Activated gamma-delta T cell treated with Interleukin-2 at 50 U/mL for 16 hours (primary cell): ENCODE measurements at regions not wholly inside any gene's neighbourhood (a gene's known extent, or its start where the extent isn't known, plus 50 kb on each side); places are given as distances from the start of the nearest gene placed in this dataset.
"Not testable (repeated sequence)": the region's sequence is repeated elsewhere in the genome, so short reads cannot be mapped to it uniquely, and the experiment has no call there.

Source experiments
- DNase-seq: peaks from one replicate; pipeline ENCODE4 v3.0.0-alpha.2; 2020

- no peak for DNase-seq
These were observed 830.8 kb downstream of the LUZP2 start for GRCh38 chr11:25327656-25328055.

GRCh38 chr11:25339281-25339680 is 842.4 kb downstream of the LUZP2 start:
- DNase-seq, result no peak

DNA sequence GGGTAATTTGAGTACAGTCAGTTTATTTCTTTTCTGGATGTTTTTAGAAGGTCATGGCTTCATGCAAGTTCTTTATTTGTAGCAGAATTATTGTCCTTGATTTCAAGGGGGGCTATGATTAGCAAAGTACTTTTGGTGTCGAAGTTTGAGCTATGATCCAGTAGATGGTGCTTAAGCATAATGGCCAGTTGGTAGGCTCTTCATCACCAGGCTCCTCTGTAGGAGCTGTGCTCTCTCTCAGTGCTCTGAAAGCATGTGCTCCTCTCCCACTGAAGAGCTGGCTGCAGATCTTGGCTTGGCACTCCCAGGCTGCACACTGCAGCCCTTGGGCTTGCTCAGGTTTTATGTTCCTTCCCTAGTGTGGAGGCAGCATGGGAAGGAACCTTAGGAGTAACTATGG is 852.7 kb downstream of the LUZP2 start:
- DNase-seq, result no peak

GRCh38 chr11:25350899-25351803 is 854.3 kb downstream of the LUZP2 start:
- no peak for DNase-seq

- no peak for DNase-seq
These were observed 860.3 kb downstream of the LUZP2 start for GRCh38 chr11:25357133-25357532.

DNA sequence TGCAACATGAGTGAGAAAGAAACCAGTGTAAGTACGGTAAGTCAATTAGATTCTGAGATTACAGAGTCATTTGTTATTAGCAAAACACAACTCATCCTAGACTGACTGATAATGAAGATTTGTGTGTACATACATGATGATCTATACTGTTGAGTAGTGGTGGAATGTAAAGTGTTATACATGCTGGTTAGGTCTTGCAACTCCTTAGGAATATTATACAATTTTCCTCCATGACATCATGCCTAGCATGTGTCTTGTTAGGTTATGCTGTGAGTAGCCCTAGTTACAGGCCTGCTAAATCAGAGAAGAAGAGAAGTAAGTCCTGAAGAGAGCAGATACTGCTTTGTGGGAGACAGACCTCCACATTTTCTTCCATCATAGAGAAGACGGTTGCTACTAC is 880.6 kb downstream of the LUZP2 start:
- DNase-seq, result no peak

- no peak for DNase-seq
These were observed 900.0 kb downstream of the LUZP2 start for GRCh38 chr11:25396847-25397246.

- DNase-seq, result no peak
These were observed 911.3 kb downstream of the LUZP2 start for GRCh38 chr11:25408146-25408545.

DNA sequence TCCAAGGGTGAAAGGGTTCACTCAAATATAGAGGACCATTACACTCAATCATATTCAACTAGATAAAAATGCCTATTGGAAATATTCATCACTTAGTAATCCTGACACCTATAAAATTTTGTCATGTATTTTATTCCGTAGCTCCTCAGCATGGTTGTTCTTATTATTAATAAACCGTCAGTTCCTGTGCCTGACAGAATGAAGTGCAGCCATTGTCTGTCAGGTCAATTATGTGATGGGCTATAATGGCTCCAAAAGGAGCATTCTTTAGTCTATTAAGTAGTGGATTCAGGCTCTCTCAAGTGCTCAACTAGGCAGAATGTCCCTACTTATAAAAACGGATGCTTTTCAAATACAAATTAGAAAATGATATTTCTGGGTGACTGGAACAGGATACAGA is 916.1 kb upstream of the ANO3 start:
- DNase-seq, result no peak

- DNase-seq, result no peak
These were observed 908.3 kb upstream of the ANO3 start for GRCh38 chr11:25423436-25424199.

- DNase-seq, result no peak
These were observed 899.6 kb upstream of the ANO3 start for GRCh38 chr11:25432376-25432775.

GRCh38 chr11:25435197-25435596 is 896.7 kb upstream of the ANO3 start:
- DNase-seq, result no peak

DNA sequence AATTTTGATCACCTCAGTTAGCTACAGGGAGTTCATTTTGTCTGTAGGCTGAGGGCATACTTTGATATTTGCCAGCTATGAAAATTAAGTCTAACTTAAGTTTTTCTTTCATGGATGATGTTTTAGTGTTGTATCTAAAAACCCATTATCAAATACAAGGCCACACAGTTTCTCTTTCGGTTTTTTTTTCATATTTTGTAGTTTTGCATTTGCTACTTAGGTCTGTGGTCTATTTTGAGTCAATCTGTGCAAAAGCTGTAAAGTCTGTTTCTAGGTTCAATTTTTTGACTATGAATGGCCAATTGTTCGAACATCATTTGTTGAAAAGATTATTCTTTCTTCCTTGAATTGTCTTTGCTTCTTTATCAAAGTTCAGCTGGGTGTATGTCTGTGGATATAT is 895.6 kb upstream of the ANO3 start:
- no peak for DNase-seq

DNA sequence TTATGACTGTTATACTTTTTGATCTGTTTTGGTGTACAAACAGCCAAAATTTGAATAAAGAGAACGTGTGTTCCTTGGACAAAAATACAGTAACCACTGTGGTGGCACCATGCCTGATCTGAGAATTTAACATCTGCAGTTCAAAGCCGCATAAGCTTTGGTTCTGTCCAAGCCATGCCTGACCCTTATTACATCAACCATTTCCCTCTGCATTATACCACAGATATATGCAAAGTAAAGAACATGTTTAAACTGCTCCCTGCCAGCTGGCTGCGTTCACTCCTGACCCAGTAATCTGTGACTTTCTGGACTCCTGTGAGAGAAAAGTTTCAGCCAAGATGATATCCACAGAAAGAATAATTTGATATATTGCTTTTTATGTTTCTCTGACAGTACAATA is 890.5 kb upstream of the ANO3 start:
- DNase-seq, result no peak

- no peak for DNase-seq
These were observed 882.8 kb upstream of the ANO3 start for GRCh38 chr11:25449091-25449490.

DNA sequence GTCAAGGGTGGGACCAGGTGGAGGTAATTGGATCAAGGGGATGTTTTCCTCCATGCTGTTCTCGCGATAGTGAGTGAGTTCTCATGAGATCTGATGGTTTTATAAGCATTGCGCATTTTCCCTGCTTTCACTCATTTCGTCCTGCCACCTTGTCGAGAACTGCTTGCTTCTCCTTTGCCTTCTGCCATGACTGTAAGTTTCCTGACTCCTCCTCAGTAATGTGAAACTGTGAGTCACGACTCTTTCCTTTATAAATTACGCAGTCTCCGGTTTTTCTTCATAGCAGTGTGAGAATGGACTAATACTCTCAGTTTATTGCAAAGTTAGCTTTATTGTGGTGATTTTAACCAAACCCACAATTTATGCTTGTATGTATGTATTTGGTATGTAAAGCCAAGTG is 878.5 kb upstream of the ANO3 start:
- no peak for DNase-seq

DNA sequence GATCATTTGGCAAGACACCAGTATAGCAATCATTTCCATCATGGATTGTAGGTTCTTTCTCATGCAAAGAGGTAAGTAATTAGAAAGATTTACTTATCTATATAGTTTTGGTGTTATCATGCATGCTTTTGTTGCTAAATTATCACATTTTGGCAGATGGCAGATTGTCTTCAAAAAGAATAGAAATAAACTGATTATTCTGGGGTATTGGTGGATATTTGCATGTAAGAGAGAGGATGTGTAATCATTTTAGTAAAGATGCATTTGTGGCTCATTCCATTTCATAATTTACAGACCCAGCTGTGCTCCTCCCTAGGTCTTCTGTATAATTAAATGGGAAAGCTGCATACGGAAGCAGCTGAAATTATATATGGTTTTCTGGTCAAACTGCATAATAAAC is 875.7 kb upstream of the ANO3 start:
- DNase-seq, result no peak

DNA sequence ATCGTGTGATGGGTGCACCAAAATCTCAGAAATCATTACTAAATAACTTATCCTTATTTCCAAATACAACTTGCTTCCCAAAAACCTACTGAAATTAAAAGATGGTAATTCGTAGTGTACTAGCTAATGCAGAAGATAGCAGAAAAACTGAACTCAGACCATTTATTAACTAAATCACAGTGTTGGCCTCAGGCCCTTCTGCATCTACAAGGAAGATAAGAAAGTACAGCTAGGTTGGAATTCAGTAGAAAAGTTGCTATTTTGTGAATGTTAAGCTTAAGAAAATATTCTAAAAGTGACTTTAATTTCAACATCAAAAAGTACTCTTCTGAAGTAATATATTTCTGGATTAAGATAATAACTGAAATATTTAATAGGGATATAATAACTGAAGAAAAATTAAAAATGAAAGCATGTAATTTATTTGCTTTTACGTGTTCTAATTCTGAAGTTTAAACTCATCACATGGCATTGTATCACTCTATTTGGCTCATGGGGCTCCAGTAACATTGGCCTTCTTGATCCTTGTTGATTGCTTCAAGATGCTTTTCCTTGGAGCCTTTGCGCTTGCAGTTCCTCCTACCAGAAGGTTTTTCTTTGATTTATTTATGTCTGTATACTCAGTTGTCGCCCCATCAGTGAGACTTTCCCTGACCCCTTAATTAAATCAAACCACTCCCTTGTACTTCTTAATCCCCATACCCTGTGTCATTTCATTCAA is 847.9 kb upstream of the ANO3 start:
- no peak for DNase-seq

DNA sequence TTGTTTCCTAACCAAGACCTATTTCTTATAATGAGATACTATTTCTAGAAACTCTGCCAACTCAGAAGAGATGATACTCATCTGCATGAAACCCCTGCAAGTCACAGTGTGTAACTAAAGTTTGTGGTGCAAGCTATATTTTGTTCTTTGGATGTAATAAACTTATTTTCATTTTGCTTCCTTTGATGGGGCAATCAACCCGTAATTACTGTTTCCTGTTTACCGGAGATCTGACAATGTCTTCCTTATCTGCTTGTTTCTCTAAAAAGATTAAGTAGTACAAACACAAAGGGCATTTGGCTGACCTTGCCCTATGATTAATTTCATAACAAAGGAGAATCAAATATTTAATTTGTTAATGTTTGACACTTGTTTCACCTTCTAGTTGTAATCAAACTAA is 846.6 kb upstream of the ANO3 start:
- no peak for DNase-seq

DNA sequence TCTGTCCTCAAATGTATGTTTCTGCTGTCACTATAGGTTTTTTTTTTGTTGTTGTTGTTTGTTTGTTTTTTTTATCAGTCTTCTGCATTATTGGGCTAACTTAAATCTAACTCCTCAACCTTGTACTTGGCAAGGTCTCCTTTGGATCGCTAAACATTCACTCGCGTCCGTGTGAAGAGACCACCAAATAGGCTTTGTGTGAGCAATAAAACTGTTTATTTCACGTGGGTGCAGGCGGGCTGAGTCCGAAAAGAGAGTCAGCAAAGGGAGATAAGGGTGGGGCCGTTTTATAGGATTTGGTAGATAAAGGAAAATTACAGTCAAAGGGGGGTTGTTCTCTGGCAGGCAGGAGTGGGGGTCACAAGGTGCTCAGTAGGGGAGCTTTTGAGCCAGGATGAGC is 845.6 kb upstream of the ANO3 start:
- DNase-seq, result not testable (repeated sequence)

GRCh38 chr11:25488176-25488575 is 843.8 kb upstream of the ANO3 start:
- DNase-seq, result not testable (repeated sequence)

DNA sequence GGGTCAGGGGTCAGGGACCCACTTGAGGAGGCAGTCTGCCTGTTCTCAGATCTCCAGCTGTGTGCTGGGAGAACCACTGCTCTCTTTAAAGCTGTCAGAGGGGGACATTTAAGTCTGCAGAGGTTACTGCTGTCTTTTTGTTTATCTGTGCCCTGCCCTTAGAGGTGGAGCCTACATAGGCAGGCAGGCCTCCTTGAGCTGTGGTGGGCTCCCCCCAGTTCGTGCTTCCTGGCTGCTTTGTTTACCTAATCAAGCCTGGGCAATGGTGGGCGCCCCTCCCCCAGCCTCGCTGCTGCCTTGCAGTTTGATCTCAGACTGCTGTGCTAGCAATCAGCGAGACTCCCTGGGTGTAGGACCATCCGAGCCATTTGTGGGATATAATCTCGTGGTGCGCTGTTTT is 830.5 kb upstream of the ANO3 start:
- not testable (repeated sequence) for DNase-seq

GRCh38 chr11:25515576-25515975 is 816.4 kb upstream of the ANO3 start:
- no peak for DNase-seq

- no peak for DNase-seq
These were observed 811.5 kb upstream of the ANO3 start for GRCh38 chr11:25520459-25520858.
